DND-41 (cell line): ENCODE measurements at regions not wholly inside any gene's neighbourhood (a gene's known extent, or its start where the extent isn't known, plus 50 kb on each side); places are given as distances from the start of the nearest gene placed in this dataset.

Experiments
- ATAC-seq: fragments of 200-7000 bp; cut with Tn5 transposase; 3 replicates; pipeline ENCODE4 v1.9.1; 2021; ENCODE audit warnings: low read depth; ENCODE audit not compliant: insufficient read depth
- DNase-seq: peaks from one replicate; pipeline ENCODE4 v3.0.0-alpha.2; 2020
- H2AFZ ChIP-seq: 2 replicates; pipeline ENCODE4 v1.6.0; 2012; ENCODE audit warnings: low read depth, low read length
- H3K27ac ChIP-seq: 2 replicates; pipeline ENCODE4 v1.5.1; 2012; ENCODE audit warnings: low read length, inconsistent platforms
- H3K27me3 ChIP-seq: fragments of 200-600 bp; sonication (generic); 2 replicates; pipeline ENCODE4 v1.6.0; 2012; ENCODE audit warnings: low read length, mild to moderate bottlenecking, inconsistent platforms; ENCODE audit not compliant: insufficient read depth, poor library complexity
- H3K36me3 ChIP-seq: 2 replicates; pipeline ENCODE4 v1.5.1; 2012; ENCODE audit warnings: low read length, inconsistent platforms; ENCODE audit not compliant: insufficient read depth
- H3K4me1 ChIP-seq: 2 replicates; pipeline ENCODE4 v1.5.1; 2012; ENCODE audit warnings: mild to moderate bottlenecking, low read length; ENCODE audit not compliant: insufficient read depth
- H3K4me2 ChIP-seq: 2 replicates; pipeline ENCODE4 v1.6.0; 2012; ENCODE audit warnings: mild to moderate bottlenecking, moderate library complexity, low read length, inconsistent platforms; ENCODE audit not compliant: insufficient read depth
- H3K4me3 ChIP-seq, 2 experiments: fragments of 200-600 bp in 1 of 2; shearing (Covaris generic) in 1 of 2; 2 replicates each; pipeline ENCODE4 v1.5.1; 2012 to 2016; ENCODE audit warnings: inconsistent platforms in 2 of 2, low read length in 2 of 2, mild to moderate bottlenecking in 2 of 2, low read depth in 1 of 2, moderate library complexity in 1 of 2
- H3K79me2 ChIP-seq: 2 replicates; pipeline ENCODE4 v1.6.0; 2012; ENCODE audit warnings: low read length, inconsistent platforms; ENCODE audit not compliant: insufficient read depth
- H3K9ac ChIP-seq: 2 replicates; pipeline ENCODE4 v1.6.0; 2012; ENCODE audit warnings: low read depth, mild to moderate bottlenecking, inconsistent platforms, low read length, moderate library complexity
- H3K9me3 ChIP-seq: 2 replicates; pipeline ENCODE4 v1.5.1; 2012; ENCODE audit warnings: low read length, moderate library complexity, mild to moderate bottlenecking, inconsistent platforms; ENCODE audit not compliant: insufficient read depth, severe bottlenecking
- H4K20me1 ChIP-seq: 2 replicates; pipeline ENCODE4 v1.6.0; 2012; ENCODE audit warnings: low read length; ENCODE audit not compliant: insufficient read depth
- EZH2 ChIP-seq: IDR thresholded peaks from 3 replicates; pipeline ENCODE4 v1.6.1; 2012; ENCODE audit warnings: borderline replicate concordance, low read depth, mild to moderate bottlenecking, moderate library complexity, low read length, inconsistent platforms; ENCODE audit not compliant: severe bottlenecking
- TF ChIP-seq, protein P1 (sequence below): IDR thresholded peaks from 2 replicates; pipeline ENCODE4 v1.5.1; 2012; ENCODE audit warnings: borderline replicate concordance, low read length, moderate library complexity, mild to moderate bottlenecking; ENCODE audit not compliant: poor library complexity, severe bottlenecking; ENCODE audit errors: extremely low read depth

DNA sequence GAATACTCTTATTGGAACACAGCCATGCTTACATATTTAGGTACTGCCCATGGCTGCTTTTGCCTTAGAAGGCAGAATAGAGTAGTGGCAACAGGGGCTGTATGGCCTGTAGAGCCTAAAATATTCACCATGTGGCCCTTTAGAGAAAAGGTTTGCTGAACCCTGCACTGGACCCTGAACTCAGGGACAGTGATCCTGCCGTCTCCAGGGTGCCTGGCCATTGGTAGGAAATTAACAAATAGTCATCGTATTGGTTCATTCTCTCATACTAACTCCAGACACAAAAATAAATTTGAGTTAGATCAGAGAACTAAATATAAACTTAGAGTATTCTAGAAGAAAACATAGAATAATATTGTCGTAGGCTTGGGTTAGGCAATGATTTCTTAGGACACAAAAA lies 181.4 kb downstream of the BCAS1 start:
- ATAC-seq (no peak), DNase-seq (no peak)
- no peaks in the 10 kb centered on the region for H4K20me1 ChIP-seq
- peaks cover 19% of the 10 kb centered on the region for H3K4me1 ChIP-seq
- no peaks in the 10 kb centered on the region for H3K79me2 ChIP-seq
- H2AFZ ChIP-seq: no peak overlapping the region
- H3K27ac ChIP-seq: no peak overlapping the region
- no peaks in the 10 kb centered on the region for H3K27me3 ChIP-seq
- TF ChIP-seq EZH2: no peak
- TF ChIP-seq, protein P1, sequence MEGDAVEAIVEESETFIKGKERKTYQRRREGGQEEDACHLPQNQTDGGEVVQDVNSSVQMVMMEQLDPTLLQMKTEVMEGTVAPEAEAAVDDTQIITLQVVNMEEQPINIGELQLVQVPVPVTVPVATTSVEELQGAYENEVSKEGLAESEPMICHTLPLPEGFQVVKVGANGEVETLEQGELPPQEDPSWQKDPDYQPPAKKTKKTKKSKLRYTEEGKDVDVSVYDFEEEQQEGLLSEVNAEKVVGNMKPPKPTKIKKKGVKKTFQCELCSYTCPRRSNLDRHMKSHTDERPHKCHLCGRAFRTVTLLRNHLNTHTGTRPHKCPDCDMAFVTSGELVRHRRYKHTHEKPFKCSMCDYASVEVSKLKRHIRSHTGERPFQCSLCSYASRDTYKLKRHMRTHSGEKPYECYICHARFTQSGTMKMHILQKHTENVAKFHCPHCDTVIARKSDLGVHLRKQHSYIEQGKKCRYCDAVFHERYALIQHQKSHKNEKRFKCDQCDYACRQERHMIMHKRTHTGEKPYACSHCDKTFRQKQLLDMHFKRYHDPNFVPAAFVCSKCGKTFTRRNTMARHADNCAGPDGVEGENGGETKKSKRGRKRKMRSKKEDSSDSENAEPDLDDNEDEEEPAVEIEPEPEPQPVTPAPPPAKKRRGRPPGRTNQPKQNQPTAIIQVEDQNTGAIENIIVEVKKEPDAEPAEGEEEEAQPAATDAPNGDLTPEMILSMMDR: no peak
- no peak overlapping the region for H3K9ac ChIP-seq
- no peak overlapping the region for H3K4me2 ChIP-seq
- no peaks in the 10 kb centered on the region for H3K9me3 ChIP-seq
- H3K4me3 ChIP-seq: no peak overlapping the region
- no peaks in the 10 kb centered on the region for H3K36me3 ChIP-seq

DNA sequence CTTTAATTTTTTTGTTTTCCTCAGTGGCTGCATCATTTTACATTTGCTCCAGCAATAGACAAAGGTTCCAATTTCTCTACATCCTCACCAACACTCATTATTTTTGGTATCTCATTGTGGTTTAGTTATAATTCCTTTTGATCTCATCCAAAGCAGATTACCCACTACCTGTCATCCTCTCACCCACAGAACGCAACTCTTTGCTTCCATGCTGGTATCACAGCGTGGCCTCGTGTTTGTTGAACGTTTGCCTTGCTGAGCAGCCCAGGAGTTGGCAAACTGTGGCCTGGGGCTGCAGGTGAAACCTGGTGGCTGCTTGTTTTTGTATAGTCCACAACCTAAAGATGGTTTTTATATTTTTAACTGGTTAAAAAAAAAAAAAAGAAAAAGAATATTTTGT lies 181.9 kb downstream of the BCAS1 start:
- H3K27ac ChIP-seq: no peak overlapping the region
- peak; percentile 47; the same call in 1 of the 3 replicates for ATAC-seq

DNA sequence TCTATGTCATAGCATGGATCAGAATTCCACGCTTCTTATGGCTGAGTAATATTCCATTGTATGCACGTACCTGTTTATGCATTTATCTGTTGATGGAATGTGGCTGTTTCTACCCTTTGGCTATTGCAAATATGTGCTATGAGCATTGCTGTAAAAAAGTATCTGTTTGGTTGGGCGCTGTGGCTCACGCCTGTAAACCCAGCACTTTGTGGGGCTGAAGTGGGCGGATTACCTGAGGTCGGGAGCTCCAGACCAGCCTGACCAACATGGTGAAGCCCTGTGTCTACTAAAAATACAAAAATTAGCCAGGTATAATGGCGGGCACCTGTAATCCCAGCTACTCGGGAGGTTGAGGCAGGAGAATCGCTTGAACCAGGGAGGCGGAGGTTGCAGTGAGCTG lies 182.4 kb downstream of the BCAS1 start:
- H3K27ac ChIP-seq: no peak overlapping the region
- H3K9ac ChIP-seq: no peak overlapping the region
- H4K20me1 ChIP-seq: no peaks in the 10 kb centered on the region
- no peak overlapping the region for H2AFZ ChIP-seq
- peaks cover 15% of the 10 kb centered on the region for H3K4me1 ChIP-seq
- H3K36me3 ChIP-seq: no peaks in the 10 kb centered on the region
- H3K27me3 ChIP-seq: no peaks in the 10 kb centered on the region
- H3K4me2 ChIP-seq: no peak overlapping the region
- no peaks in the 10 kb centered on the region for H3K9me3 ChIP-seq
- DNase-seq: no peak
- TF ChIP-seq, protein P1: no peak
- TF ChIP-seq EZH2: no peak
- no peak overlapping the region for H3K4me3 ChIP-seq
- H3K79me2 ChIP-seq: no peaks in the 10 kb centered on the region
- no peak for ATAC-seq

More for the DNA sequence above, 181.9 kb downstream of the BCAS1 start:
- no peak overlapping the region for H3K4me2 ChIP-seq
- no peaks in the 10 kb centered on the region for H3K9me3 ChIP-seq
- TF ChIP-seq, protein P1: no peak
- no peak for TF ChIP-seq EZH2
- no peak overlapping the region for H3K4me3 ChIP-seq
- no peaks in the 10 kb centered on the region for H4K20me1 ChIP-seq
- H3K79me2 ChIP-seq: no peaks in the 10 kb centered on the region
- H2AFZ ChIP-seq: no peak overlapping the region
- peaks cover 19% of the 10 kb centered on the region for H3K4me1 ChIP-seq
- H3K36me3 ChIP-seq: no peaks in the 10 kb centered on the region
- no peak overlapping the region for H3K9ac ChIP-seq
- DNase-seq: peak; percentile 33
- no peaks in the 10 kb centered on the region for H3K27me3 ChIP-seq
